HG03469 (cell line): ENCODE measurements at regions not wholly inside any gene's neighbourhood (a gene's known extent, or its start where the extent isn't known, plus 50 kb on each side); places are given as distances from the start of the nearest gene placed in this dataset.

Experiments
- ATAC-seq: cut with Tn5 transposase; IDR thresholded peaks from one replicate; pipeline ENCODE4 v1.9.1; 2021; ENCODE audit warnings: mild to moderate bottlenecking, moderate library complexity, moderate number of reproducible peaks; ENCODE audit not compliant: unreplicated experiment

GRCh38 chr12:94789510-94790225 is 139.3 kb upstream of the TMCC3 start:
- no peak for ATAC-seq

DNA sequence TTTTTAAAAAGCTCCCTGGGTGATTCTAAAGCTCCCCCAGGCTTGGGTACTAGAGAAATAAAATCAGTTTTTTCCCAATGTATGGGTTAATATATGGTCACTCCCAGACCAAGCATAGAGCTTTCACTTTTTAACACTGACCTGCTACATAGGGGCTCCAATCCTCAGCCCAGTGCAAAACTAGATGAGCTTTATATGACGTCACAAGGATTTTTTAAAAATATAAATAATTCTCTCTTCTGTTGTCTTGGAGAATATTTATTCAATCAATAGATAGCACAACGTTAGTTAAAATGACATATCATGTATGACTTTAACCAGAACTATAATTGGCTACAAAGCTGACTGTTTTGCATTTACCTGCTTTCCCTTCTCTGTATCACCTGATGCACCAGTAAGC is 137.9 kb upstream of the TMCC3 start:
- no peak for ATAC-seq

DNA sequence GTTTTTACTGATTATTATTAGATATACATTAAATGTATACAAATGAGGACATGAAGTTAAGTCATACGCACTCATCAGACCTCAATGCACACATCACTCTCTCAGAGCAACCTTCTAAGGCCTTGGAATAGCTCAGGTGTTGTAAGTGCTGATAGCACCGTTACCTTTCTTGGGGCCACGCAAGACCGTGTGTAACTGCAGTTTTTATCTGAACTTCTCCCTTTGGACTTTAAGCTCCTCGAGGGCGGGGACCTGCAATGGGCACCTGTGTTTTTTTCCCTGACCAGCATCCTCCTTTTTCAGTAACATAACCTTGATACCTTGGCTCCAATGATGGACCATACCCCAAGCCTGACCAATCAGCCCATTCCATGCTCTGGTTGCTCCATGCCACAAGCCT is 136.5 kb upstream of the TMCC3 start:
- no peak for ATAC-seq

DNA sequence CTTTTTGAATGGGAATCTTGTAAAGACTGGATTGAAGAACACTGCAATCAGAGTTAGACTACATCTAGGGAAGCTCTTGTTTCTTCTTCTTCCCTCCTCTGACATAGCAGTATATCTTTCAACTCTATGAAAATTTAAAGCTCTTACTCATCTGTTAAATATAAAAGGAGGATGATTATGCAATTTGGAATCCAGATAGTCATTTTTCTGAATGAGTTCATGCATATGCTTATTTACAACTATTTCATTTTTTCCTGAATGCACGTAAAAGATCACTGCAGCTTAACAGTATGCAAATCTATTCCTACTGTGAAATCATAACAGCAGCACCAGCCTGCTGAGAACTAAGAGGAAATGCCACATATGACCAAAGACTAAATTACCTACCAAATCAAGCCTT is 133.5 kb upstream of the TMCC3 start:
- no peak for ATAC-seq

GRCh38 chr12:94783343-94783742 is 133.0 kb upstream of the TMCC3 start:
- no peak for ATAC-seq

DNA sequence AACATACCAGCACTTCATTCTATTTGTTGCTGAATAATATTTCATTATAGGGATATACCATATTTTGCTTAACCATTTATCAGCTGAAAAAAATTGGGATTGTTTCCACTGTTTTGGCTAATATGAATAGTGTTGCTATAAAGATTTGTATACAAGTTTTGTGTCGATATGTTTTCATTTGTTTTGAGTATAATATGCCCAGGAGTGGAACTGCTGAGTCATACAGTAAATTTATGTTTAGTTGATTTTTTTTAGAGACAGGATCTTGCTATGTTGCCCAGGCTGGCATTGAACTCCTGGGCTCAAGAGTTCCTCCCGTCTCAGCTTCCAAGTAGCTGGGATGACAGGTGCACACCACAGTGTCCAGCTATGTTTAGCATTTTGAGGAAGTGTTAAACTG is 131.5 kb upstream of the TMCC3 start:
- no peak for ATAC-seq

DNA sequence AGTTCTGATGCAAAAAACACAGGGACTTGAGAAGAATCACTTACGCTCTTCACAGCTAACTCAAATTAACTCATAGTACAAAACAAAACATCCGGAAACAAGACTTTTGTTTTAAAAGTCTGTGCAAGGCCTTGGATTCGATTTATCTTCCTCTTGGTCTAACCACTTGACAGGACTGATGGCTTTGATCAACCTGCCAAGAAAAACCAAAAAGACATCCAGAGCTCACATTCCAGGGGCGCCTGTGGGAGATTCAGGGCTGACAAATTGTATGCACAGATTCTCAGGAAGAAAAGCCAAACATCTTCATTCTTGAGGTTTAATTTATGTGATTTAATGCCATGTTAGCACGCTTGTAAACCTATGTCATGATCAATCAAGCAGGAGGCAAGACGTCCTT is 129.1 kb upstream of the TMCC3 start:
- no peak for ATAC-seq

DNA sequence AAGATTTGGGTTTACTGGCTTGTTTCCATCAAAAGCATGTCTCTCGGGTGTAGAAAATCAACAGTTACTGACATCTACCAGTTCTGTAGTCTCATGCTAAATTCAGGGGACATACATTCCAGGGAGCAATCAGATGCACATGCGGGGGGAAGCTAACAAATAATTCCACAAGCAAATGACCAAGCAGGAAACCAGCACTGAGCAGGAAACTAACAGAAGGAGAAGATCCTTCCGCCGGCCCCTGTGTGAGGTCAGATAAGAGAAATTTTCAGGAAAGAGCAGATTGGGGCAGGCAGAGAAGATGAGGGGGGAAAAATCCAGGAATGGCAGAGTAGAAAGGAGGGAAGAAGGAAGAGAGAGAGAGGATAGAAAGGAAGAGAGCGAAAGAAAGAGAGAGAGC is 127.6 kb upstream of the TMCC3 start:
- no peak for ATAC-seq

GRCh38 chr12:94775710-94776109 is 125.4 kb upstream of the TMCC3 start:
- no peak for ATAC-seq

DNA sequence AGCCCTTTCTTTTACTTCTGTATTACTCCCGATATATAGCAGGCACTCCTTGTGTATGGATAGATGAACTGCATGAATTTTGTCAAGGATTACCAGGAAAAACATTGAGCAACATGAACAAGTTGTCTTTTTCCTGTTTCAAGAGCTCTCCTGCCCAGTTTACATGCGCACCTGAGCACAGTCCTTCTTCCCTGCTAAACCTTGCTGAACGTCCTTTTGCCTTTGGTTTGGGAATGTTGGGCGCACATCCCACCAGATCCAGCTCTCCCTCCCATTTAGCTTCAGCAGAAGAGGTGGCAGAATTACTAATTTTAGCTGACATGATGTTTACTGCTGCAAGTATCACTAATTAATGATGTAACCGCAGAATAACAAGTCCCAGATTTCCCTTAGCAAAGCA is 121.4 kb upstream of the TMCC3 start:
- no peak for ATAC-seq

DNA sequence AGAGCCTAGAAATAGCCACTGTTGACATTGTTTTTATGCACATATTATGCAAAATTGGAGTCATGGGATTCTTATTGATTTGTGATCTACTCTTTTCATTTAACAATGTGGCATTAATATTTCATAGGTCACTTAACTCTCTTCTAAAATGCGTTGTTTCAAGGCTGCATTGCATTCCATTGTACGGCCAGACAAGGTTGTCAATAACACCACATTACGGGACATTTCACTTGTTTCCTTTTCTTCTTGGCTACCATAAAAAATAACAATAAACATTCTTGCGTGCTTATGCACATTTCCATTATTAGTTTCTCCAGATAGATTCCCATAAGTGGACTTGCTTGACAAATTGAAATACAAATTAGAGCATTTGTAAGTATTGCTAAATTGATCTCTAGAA is 120.8 kb upstream of the TMCC3 start:
- ATAC-seq, result no peak

- no peak for ATAC-seq
Measured at GRCh38 chr12:94770791-94771190, 120.4 kb upstream of the TMCC3 start.

DNA sequence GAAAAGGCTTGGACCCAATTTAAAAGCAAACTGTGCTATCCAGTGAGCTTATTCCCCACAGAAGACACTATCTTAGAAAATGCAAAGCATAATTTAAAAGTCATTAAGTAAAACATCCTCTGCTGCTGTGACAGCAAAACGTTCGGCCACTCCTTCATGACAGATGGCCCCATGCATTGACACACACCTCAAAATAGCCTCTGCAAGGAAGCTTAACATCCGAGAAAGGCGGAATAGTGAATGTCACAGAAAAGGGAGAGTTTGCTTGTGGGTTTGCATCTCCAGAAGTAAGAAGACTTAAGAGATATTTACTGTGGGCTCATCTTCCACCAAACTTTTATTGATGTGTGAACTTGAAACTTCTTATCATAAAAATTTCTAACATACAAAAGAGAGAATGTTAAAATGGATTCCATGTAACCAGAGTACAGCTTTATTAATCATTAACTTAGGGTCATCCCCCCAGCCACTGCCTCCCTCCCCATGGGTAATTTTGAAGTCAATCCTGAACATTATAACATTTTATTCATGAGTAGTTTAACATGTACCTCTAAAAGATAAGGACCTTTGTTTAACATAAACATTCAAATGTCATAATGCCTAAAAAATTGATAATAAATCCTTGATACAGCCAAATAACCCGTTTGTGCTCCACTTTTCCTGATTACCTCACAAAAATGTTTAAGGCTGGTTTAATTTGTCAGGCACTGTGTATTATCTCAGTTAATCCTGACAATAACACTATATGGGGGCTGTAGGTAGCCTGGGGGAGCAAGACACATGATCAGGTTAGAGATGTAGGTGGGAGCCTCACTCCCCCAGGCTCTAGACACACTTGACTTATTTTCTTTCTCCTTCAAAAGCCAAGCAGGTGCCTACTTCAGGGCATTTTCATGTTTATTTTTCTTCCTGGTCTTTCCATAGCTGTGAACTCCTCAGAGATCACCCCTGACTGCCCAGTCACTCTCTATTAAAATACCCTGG is 119.7 kb upstream of the TMCC3 start:
- no peak for ATAC-seq

GRCh38 chr12:94769047-94769420 is 118.7 kb upstream of the TMCC3 start:
- peak; percentile 66 for ATAC-seq

- no peak for ATAC-seq
Measured at GRCh38 chr12:94768398-94769046, 118.2 kb upstream of the TMCC3 start.

DNA sequence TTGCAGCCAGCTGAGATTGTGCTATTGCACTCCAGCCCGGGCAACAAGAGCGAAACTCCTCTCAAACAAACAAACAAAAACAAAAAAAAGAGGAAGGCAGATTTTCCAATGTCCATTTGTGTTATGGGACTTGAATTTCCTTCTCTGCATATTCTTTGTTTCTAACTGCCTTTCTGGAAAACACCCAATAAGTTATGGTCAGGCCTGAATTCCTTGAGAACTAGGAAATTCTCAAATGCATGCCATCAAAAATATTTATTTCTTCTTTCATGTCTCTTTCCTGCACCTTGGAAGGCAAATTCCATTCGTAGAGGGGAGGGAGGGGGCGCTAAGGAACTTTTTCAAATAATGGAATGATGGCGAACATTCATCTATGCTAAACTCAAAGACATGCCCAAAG is 117.6 kb upstream of the TMCC3 start:
- ATAC-seq, result no peak

DNA sequence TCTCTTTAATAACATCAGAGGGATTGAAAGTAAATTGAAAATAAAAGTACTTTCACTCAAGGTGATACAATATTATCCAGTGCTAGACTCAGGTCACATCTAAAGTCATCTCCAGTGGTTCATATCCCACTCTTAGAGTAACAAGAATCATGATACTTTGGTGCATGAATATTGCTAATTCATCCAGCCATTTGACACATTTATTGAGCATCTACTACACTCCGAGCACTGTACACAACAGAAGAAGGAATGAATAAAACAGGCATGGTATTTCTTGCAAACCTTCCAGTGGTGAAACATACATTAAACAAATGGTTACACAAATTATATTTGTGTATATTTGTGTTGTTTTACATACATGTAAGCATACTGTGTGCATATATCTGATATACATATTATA is 116.0 kb upstream of the TMCC3 start:
- no peak for ATAC-seq

DNA sequence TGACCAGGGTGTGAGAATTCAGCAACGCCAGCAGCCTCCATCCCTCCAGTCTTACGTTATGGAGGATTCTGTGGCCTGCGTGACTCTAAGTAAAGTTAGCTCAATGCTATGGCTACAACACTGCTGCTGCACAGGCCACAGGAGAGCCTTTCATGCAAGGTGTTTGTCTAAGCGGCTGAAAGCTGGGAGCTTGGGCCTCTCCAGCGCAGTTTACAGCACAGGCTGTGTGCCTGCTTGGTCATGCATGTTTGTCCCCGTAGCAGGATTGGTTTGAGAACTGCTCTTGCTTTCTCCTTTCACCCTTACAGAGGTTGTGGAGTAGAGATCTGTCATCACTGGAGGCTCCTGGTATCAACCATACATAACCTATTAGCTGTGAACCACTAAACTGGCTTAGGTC is 113.1 kb upstream of the TMCC3 start:
- ATAC-seq, result no peak

DNA sequence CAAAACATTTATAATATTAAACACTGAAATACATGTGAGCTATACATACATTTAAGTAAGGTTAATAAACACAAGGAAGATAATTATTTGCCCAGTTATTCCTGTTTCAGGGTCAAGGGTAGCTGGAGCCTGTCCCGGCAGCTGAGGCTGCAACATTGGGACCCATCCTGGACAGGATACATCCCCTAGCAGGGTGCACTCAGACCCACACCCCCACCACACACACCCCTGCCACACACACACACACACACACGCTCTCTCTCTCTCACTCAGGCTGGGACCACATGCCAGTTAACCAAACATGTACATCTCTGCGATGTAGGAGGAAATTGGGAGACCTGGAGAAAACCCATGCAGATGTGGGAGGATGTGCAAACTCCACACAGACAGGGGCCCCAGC is 112.6 kb upstream of the TMCC3 start:
- peak; percentile 7 for ATAC-seq

DNA sequence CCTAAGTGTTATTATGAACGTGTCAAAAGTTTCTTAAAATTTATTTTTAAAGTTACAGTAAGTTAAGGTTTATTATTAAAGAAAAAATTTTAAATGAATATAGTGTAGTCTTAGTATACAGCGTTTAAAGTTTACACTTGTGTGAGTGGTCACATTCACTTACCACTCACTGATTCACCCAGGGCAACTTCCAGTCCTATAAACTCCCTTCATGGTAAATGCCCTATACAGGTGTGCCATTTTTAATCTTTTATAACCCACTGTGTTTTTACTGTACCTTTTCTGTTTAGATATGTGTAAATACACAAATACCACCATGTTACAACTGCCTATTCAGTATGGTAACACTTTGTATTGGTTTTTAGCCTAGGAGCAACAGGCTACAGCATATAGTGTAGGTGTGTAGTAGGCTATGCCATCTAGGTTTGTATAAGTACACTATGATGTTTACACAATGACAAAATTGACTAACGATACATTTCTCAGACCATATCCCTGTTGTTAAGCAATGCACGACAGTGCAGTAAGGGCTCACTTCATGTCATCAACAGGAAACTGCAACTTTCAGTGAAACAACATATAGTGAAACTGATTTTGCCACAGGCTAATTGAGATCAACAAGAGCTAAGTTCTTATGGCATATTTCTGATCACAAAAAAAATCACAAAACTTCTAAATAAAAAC is 112.0 kb upstream of the TMCC3 start:
- ATAC-seq, result peak; percentile 75

DNA sequence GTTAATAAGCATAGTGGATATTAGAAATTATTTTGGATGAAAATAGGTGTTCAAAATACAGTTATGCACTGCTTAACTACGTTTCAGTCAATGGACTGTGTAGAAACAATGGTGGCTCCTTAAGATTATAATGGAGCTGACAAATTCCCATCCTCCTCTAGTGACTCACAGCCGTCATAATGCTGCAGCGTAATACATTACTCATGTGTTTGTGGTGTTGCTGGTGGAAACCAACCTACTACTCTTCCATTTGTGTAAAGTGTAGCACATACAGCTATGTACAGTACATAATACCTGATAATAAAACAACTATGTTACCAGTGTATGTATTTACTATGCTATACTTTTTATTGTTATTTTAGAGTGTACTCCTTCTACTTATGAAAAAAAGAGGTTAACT is 111.2 kb upstream of the TMCC3 start:
- no peak for ATAC-seq
